ENCODE measurements at regions not wholly inside any gene's neighbourhood (a gene's known extent, or its start where the extent isn't known, plus 50 kb on each side); places are given as distances from the start of the nearest gene placed in this dataset.
"Not testable (repeated sequence)": the region's sequence is repeated elsewhere in the genome, so short reads cannot be mapped to it uniquely, and the experiment has no call there.

DNA sequence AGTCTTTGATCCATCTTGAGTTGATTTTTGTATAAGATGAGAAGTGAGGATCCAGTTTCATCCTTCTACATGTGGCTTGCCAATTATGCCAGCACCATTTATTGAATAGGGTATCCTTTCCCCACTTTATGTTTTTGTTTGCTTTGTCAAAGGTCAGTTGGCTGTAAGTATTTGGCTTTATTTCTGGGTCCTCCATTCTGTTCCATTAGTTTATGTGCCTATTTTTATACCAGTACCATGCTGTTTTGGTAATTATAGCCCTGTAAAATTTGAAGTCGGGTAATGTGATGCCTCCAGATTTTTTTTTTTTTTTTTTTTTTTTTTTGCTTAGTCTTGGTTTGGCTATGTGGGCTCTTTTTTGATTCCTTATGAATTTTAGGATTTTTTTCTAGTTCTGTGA lies 203.0 kb upstream of the IRX5 start:
- DNase-seq (ENCODE audit: low spot score): not testable (repeated sequence)

DNA sequence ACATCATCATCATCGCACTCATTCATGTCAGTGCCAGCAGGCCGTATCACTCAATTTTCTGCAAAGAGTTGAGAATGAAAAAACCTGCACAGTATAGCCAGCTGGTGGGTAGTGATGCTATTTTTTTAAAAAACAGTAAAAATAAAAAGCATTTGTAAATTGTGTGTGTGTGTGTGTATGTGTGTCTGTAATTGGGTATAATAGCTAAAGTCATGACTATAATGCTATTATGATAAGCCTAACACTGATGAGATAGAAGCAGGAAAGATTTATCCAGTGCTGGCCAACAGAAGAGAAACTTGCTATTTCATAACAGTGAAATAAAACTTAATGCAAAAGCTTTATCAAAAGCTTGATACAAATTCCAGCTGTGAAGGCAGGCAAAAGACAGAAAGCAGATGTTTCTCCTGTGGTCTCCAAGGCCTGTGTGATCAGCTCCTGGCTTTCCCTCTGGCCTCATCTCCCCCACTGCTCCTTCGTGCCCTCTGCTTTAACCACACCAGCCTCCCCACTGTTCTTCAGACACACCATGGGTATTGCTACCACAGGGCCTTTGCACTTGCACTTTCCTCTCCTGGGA lies 206.2 kb upstream of the IRX5 start:
- no peak for DNase-seq (ENCODE audit: low spot score)

DNA sequence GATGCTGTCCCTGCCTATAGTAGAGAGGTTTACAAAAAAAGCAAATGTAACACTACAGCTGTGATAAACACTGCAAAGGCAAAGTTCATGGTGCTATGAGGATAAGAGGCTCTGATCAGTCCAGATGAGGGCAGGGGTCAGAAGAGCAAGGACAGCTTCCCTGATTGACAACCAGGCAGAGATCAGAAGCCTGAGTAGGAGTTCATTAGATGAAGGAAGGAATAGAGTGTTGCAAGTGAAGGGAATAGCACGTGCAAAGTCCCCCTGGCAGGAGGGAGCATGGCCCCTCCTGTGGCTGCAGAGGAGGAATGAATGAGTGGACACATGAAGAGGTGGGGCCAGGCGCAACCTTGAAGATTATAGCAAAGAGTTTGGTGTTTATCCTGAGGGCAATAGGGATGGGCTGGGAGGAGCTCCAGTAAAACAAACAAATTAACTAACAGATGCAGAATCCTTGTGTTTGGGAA lies 208.4 kb upstream of the IRX5 start:
- no peak for DNase-seq (ENCODE audit: low spot score)

DNA sequence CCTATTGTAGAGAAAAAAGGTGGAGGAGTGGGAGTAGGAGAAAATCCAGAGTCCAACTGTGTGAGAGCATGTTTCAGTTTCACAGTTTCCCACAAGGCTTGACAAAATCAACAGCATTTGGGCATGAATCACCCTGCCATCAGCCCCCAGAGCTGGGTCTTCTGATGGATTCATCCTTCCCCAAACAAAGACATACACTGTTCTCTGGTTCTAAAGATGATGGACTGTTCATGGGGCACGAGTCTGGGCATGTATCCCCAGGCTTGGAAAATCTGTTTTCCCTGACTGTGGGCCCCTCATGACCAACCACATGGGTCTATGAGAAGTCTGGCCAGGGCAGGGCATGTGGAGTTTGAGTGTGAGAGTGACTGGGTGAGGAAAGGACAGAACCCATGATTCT lies 210.4 kb upstream of the IRX5 start:
- DNase-seq (ENCODE audit: low spot score): no peak

DNA sequence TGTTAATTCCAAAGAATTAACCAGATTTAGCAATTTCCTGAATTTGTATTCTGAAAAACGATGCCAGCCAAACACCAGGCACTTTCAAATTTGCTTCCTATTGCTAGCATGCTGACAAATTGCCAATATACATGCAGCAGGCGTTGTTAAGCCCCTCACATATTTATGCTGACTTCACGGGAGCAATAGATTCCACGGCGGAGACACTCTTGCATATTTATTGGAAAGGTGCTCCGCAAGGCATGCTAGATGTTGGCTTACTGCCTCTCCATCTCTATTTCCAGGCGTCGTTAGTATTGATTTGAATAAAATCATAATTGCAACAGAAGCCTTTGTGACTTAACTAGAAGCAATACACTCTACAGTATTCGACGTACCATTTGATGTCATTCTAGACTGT lies 211.0 kb upstream of the IRX5 start:
- no peak for DNase-seq (ENCODE audit: low spot score)

DNA sequence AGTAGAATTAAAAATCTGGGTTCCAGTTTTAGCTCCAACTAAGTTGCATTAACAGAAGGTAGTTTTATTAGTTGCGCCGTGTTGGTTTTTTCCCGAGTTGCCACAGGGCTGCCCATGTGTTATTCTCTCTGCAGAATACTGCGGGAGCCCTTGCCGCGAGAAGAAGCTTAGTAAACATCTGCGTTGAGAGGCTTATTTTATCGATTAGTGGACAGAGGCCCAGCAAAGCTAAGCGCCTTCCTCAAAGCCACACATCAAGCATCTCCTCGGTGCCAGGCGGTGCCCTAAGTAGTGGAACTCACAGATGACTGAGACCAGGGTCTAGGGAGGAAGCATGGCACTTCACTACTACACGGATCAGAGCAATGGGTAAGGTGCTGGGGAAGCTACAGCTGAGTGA lies 212.3 kb upstream of the IRX5 start:
- DNase-seq (ENCODE audit: low spot score): no peak

DNA sequence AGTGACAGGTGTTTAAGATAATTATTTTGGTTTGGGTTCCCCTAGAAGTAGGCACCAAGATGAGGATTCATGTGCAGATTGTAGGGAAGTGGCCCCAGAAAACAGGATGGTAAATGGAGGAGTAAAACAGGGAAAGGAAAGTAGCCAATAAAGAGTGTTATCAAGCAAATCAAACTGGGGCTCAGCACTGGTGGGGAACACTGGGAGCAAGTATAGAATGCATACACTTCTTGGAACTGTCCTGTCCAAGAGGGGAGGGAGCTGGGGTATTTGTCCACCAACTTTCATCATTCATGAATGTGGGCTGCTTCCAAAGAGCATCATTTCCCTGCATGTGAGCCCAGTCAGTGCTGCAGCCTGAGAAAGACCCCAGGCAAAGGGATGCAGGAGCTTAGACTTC lies 215.7 kb upstream of the IRX5 start:
- no peak for DNase-seq (ENCODE audit: low spot score)

DNA sequence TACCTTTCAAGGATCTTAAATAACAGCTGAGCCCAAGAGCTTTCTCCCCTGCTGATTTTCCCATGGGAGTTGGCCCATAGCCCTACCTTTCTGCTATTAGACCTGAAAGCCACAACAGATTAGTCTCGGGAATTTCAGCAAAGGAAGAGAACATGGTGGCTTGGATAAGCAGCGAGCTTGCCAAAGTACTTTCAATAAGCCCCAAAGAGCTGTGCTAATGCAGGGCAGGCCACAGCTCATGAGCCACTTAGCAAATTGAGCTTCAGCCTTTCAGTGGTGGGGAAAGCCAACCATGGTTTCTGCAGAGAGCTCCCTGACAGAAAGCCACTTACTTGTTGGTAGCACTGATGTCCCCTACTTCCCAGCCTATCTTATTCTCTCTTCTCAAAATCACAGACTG lies 217.8 kb upstream of the IRX5 start:
- DNase-seq (ENCODE audit: low spot score): no peak

DNA sequence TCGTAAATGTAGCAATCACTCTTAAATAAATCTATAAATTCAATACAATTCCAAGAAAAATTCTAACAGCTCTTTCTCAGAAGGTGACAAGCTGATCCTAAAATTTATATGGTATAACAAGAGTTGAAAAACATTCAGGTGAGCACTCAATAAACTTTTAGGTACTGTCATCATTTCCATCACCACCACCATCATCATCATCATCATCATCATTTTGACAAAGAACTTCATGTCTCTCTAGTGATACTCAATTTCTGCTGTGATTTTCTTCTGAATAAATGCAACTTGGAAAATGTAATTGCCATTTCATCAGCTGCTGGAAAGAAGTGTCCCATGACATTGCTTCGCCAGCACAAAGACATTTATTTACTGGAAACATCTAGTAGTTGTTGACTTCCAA lies 222.9 kb upstream of the IRX5 start:
- no peak for DNase-seq (ENCODE audit: low spot score)

DNA sequence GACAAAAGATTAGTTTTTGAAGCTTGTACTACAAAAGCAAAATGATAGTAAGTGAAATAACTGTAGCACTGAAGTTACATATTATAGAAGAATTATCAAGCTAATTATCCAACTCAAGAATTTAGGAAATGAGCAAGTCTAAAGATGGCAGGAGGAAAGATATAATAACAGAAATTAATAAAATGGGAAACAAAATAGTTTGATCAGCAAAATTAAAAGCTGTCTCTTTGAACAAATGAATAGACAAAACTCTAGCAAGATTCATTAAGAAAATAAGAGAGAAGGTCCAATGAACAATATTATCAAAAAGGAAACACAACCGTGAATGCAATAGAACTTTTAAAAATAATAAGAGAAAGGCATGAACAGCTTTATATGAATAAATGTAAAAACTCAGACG lies 224.3 kb upstream of the IRX5 start:
- no peak for DNase-seq (ENCODE audit: low spot score)

DNA sequence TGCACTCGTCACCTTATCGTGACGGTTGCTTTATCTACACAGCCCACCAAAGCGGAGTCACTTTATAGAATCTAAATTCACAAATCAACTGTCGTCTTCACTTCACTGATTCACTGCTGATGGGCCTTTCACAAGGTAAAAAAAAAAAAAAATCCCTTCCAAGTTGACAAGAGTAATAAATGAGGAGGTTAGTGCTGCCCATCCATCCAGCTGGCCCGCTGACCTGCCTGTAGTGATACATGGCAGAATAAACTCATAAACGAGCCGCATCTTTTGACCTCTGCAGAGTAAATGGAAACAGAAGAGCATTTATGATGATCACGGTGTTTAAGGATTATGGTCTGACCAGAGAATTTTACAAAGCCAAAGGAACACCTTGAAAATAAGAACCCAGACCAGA lies 227.3 kb upstream of the IRX5 start:
- no peak for DNase-seq (ENCODE audit: low spot score)

DNA sequence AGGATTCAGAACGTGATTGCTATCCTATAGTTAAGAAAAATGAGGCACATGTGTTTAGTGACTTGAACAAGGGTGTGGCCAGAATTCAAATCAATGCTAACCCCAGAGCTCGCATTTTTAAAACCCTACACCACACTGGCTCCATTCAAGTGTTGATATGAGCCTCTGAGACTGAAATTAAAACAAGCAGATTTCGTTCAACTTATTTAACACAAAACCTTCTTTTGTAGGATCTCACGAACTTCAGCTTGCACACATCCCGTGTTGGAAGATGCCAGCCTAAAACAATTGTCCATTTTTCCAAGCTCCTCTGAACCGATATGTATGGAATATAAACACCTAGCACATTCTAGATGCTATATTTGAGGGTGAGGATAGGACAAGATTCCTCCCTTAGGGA lies 231.0 kb upstream of the IRX5 start:
- DNase-seq (ENCODE audit: low spot score): no peak

DNA sequence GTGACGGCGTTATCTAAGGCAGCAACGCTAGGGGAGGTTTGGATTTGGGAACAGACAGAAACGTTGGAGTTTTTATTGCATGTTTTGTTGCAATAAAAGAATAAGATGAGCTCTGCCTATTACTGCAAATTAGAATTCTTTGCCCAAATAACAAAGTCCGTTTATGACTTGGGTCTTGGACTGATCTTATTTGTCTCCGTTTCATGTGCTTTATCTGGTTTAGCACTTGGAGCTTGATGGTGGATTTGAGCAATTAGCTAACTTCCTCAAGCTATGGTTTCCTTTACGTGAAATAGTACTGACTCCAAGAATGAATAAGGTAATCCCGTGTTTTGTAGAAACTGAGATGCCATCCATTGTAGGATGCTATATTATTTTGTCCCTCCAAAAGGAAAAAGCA lies 233.0 kb upstream of the IRX5 start:
- no peak for DNase-seq (ENCODE audit: low spot score)

DNA sequence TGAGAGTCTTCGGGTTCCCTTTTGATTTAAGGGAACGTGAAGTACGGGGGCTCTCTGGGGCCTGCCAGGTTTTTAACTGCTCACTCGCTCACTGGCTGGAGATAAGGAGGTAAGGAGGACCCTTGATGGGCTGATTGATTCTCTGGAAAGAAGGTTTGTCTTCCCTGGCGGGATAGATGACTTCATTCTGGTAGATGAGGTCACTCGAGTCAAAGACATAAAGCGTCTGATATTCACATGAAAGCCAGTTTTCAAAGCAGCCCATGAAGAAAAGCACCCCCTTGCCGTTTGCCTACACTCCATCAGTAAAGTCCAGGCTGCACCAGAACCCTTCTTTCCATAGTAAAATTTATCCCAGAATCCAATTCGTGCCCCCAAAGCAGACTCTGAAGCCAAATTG lies 233.7 kb upstream of the IRX5 start:
- DNase-seq (ENCODE audit: low spot score): no peak

DNA sequence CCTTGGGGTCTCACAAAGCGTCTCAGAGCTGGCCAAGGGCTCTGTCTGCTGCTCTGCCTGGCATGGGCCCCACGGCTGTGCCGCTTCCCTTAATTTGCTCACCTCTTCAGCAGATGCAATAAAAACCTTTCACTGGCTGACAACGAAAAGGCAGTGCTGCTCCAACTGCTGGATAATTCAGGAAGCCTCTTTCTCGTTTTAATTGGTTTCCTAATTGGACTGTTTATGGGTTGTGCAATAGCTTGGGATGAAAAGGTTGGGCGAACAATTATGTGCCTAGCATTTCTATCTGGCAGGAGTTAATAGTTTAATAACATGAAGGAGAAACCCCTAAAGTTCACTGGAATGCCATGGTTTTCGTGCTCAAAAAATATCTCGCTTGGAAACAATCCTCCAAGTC lies 234.1 kb upstream of the IRX5 start:
- no peak for DNase-seq (ENCODE audit: low spot score)

DNA sequence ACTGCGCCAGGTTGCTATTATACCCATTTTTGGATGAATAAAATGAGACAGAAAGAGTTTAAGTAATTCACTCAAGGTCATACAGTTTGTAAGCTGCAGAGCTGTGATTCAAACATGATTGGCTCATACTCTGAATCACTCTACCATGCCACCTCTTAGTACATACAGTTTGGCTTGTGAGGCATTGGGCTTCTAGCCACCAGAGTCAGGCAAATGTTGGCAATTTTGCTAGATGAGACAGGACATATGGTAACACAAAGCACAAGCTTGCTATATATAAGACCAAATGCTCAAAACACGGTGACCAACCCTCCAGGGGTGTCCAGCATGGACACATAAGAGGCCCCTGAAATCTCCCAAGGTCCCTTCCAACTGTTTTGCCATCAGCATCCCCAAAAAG lies 236.0 kb upstream of the IRX5 start:
- no peak for DNase-seq (ENCODE audit: low spot score)

DNA sequence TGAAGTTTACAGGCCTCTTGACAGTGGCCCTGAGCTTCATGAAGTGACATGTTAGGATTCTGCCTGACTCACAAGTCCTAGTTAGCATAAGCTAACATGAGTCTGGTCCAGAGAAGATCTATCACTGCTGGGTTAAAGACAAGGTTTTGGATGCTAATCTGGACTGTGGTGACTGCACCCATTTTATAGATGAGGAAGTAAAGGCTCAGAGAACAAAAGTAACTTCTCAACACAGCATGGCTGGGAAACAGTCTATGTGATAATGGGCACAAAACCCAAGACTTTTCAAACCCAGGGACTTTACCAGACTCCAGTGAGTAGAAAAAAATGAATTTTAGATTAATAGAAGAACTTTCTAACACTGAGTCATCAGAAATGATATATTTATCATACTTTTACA lies 236.8 kb upstream of the IRX5 start:
- DNase-seq (ENCODE audit: low spot score): no peak

DNA sequence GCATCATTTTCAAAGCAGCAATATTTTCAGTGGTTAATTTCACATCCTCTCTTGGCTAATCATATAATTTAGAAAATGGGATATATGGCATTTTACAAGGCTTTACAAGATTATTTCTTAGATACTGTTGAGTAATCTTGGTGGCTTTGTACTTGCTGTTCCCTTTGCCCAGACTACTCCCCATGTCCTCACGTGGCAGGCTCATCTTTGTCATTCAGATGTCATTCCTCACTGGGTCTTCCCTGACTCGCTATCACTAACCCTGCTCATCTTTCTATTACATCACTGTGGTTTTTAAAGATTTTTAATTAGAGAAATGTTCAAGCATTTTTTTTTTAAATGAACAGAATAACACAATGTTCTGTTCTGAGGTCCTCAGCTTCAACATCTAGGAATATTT lies 240.0 kb upstream of the IRX5 start:
- no peak for DNase-seq (ENCODE audit: low spot score)

DNA sequence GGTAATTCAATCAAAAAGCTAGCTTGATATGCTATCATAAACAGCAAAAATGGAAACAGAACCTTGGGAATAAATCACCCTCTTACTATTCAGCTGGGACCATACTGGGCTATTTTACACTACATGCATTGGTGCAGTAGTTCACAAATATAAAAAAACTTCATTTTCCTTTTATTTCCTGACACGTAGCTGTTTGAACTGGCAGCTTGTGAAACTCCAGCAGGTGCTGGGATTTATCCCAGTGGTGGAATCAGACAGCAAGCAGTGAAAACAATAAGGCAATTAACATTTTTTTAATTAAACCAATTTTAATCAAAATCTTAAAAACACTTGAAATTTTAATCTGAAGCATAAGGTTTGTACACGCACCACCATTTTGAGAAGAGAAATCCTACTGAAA lies 240.4 kb upstream of the IRX5 start:
- DNase-seq (ENCODE audit: low spot score): no peak

DNA sequence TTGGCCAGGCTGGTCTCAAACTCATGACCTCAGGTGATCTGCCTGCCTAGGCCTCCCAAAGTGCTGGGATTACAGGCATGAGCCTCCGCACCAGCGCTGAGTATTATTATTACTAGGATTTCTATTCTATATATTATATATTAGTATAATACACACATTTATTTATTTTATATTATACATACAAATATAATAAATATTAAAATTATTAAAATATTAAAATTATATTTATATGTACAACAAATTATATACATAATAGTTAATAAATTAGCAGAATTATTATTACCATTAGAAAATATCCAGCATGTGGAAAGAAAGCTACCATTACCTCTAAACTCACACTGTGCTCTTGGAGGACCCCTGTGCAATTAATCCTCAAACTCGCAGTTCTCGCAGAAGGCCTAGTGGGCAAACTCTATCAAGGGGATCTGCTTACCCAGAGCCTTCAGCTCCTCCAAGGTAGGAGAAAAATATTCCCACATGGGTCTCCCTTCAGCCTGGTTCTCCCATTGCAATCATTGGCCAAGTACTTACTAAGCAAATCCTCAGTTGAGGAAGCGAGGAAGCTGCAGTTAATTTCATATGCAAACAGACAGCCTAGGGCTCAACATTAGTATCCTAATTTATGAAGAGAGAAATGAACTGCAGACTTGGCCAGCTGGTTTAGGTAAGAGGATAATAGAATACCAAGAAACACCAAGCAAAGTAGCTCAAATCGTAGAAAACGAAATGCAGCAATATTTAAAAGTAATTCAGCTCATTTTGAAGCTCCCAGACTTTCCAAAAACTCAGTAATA lies 241.4 kb upstream of the IRX5 start:
- no peak for DNase-seq (ENCODE audit: low spot score)

DNA sequence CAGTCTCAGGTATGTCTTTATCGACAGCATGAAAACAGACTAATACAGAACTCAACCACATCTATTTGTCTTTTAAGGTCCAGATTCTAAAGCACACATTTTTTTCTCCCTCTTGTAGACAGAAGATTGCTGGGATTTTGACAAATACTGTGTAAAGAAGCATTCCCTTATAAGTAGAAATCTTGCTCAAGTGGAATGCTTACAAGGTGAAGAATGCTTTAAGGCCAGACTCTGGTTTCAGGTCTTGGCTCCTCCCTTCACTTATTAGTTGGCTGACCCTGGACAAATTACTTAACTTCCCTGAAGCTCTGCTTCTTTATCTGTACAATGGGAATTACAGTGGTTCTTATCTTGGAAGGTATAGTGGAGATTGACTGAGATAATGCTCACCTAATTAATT lies 242.3 kb upstream of the IRX5 start:
- no peak for DNase-seq (ENCODE audit: low spot score)

DNA sequence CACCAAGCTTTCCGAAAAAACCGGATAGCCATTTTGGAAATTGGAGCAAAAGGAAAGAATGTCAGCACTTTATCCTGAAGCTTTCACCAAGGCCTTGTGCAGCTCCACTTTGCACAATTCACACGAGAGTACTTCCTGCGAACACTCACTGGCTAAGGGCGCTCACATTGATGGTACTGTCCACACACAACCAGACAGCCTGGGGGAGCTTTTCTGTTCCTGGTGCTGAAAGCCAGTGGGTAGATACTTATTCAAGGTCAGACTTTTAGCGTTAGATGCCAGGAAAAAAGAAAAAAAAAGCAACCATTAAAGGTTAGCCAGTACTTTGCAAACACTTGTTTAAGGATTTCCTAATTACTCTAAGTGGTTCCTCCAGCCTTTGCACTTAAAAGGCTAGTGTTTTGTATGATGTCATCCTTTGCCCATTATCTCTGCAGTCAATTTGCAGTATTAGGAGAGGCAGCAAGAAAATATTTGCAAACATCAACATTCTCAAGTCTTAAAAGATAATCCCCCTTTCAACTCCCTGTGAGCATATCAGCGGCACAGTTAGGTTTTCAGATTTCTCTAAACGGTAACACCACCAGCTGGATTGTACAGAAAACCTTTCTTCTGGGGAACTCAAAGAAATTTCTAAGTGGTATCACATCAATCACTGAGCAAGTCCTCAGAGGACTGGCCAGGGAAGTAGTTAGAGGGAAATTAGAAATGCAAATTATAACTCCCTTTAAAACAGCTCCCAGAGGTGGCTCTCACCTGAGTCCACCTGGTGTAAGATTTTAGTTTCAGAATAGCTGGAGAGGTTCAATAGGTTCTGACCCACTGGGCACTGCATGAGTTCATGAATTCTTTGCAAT lies 243.4 kb upstream of the IRX5 start:
- DNase-seq (ENCODE audit: low spot score): no peak

DNA sequence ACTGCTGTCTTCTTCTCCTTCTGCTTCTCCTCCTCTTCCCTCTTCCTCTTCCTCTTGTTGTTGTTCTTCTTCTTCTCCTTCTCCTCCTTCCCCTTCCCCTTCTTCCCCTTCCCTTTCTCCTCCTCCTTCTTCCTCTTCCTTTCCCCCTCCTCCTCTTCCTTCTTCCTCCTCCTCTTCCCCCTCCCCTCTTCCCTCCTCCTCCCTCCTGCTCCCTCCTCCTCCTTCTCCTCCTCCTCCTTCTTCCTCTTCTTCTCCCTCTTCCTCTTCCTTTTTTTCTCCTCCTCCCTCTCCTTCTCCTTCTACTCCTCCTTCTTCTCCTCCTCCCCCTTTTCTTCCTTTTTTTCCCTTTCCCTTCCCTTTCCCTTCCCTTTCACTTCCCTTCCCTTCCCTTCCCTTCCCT lies 245.0 kb upstream of the IRX5 start:
- no peak for DNase-seq (ENCODE audit: low spot score)
